ENCODE measurements at regions not wholly inside any gene's neighbourhood (a gene's known extent, or its start where the extent isn't known, plus 50 kb on each side); places are given as distances from the start of the nearest gene placed in this dataset.

DNA sequence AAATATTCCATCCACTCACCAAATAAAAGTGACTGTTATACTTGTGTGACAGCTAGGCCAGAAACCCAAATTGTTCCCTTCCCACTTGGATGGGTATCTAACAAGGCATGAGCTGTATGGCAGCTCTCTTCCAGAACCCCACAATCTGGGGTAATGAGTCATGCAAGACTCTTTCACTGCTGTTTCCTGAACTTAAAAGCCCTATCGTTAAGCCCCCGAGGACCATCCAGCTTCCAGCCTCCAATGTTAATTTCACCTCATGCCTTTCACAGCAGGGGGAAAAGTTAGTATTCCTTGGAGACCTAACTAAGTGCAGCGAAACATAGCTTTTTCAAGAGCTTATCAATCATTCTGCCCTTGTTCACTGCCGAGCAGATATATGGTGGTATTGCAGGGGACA, 368.6 kb upstream of the HSFY2 start:
- no peak for DNase-seq (ENCODE audit: low spot score)

DNA sequence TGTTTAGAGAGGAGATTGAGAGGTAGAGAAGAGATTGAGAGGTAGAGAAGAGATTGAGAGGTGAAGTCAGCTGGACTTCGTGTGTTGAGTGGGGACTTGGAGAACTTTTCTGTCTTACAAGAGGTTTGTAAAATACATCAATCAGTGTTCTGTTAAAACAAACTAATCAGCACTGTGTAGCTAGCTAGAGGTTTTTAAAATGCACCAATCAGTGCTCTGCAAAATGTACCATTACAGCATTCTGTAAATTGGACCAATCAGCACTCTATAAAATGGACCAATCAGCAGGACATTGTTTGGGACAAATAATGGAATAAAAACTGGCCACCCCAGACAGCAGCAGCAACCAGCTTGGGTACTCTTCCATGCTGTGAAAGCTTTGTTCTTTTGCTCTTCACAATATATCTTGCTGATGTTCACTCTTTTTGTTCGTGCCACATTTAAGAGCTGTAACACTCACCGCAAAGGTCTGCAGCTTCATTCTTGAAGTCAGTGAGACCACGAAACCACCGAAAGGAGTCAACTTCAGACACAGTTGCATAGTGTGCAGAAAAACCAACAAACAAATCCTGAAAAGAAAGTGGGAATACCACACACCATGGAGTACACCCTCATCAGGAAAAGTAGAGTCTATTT, 366.9 kb upstream of the HSFY2 start:
- DNase-seq (ENCODE audit: low spot score), result no peak

DNA sequence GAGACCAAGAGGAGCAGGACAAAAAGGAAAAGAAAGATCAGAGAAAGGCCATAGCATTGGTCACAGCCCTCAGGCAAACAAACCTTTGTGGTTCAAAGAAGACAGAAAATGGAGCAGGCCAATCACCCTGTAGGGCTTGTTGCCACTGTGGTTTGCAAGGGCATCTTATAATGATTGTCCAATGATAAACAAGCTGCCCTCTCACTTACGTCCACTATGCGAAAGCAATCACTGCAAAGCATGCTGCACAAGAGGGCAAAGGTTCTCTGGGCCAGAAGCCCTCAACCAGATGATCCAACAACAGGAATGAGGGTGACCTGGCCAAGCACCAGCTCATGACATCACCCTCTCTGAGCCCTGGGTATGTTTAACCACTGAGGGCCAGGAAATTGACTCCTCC, 360.9 kb upstream of the HSFY2 start:
- no peak for DNase-seq (ENCODE audit: low spot score)

DNA sequence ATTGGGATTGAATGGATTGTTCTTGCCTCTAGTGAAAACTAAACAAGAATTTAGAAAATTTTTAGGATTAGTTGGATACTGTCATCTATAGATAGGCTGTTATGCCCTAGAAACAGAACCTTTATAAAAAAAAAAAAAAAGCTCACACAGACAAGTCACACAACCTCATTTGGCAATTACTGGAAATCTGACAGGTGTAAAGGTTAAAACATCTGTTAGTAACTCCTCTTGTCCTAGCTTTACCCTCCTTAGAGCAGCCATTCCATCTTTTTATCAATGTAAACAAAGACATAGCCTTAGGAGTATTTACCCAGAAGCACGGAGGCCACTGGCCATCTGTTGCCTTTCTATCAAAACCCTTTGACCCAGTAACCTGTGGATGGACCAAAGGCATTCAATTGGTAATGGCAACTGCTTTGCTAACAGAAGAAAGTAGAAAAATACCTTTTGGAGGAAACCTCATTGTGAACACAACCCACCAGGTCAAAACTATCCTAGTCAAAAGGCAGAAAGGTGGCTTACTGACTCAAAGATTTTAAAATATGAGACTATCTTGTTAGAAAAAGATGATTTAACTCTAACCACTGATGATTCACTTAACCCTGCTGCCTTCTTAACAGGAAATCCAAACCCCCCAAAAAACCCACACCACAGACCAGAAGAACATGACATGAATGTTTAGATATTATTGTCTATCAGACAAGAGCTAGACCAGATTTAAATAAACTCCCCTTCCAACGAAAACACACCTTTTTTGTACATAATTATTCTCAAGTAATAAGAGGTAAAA, 357.2 kb upstream of the HSFY2 start:
- no peak for DNase-seq (ENCODE audit: low spot score)

GRCh38 chrY:19126889-19127288, 353.4 kb upstream of the HSFY2 start:
- DNase-seq (ENCODE audit: low spot score), result no peak

DNA sequence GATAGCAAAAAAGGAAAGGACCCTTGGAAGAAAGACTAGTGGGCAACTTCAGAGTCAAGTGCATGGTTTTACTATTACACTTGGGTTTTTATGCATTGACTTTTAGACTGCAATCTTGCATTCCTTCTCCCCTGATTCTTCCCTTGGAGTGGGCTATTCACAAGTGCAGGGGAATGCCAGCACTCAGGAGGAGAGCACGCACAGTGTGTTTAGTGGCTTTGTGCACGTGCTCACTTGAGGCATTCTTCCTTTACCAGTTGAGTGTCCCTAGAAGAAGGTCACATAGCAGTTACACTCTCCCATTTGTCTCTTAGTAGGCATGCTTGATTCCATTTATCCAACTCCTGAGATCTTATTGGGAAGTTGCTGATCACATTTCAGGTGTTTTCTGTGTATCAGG, 351.1 kb upstream of the HSFY2 start:
- no peak for DNase-seq (ENCODE audit: low spot score)

DNA sequence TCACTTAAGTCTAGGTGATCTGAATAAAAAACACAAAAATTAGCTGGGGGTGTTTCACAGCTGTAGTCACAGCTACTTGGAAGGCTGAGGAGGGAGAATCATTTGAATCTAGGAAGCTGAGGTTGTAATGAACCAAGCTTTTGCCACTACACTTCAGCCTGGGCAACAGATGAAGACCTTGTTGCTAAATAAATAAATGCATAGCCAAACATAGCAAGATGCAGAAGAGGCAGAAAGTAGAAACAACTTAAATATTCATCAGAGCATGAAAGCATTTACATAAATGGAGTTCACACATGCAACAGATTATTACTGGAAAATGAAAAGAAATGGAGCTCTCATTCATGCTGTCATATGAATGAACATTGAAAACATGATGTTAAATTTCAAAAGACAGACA, 348.9 kb upstream of the HSFY2 start:
- no peak for DNase-seq (ENCODE audit: low spot score)

- DNase-seq (ENCODE audit: low spot score), result no peak
Observed at GRCh38 chrY:19098349-19098748, 324.8 kb upstream of the HSFY2 start.

DNA sequence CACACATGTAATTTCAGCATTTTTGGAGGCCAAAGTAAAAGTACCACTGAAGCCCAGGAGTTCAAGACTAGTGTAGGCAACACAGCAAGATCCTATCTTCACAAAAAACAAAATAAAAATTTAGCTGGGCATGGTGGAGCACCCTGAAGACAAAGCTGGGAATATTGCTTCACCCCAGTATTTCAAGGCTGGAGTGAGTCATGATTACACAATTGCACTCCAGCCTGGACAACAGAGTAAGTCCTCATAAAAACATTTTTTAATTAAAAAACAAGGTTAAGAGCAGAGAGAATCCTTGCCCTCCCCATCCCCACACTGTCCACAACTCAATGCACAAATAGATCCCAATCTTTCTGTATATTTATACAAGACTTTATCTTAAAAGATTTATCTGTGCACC, 321.9 kb upstream of the HSFY2 start:
- DNase-seq (ENCODE audit: low spot score), result no peak

DNA sequence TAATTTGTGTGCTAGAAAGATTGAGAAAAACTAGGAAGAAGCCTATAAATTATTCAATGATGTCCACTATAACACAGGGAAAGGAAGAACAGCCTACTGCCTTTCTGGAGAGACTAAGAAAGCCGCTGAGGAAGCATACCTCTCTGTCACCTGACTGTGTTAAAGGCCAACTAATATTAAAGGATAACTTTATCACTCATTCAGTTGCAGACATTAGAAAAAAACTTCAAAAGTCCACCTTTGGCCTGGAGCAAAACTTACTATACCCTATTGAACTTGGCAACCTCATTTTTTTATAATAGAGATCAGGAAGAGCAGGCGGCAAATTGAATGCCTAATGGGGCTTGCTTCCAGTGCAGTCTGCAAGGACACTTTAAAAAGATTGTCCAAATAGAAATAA, 309.5 kb upstream of the HSFY2 start:
- DNase-seq (ENCODE audit: low spot score), result no peak

DNA sequence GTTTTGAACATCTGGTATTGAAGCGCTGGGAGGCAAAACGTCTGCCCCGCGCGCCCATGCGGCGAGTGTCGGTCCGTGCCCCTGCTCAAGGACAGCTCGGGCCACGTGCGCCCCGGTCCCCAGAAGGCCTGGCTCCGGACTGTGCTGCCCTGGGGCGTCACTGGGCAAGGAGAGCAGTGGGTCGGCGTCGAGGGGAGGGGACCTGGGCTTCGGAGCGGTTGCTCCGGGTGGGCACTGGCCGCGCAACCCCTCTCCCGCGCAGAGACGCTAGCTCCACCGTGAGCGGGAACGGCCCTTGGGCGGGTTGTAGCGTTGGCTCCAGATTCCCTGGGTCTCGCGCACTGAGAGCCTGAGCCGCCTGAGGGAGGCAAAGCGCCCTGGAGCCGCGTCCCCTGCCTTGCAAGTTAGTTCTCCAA, 304.2 kb upstream of the HSFY2 start:
- peak; percentile 12 for DNase-seq (ENCODE audit: low spot score)

DNA sequence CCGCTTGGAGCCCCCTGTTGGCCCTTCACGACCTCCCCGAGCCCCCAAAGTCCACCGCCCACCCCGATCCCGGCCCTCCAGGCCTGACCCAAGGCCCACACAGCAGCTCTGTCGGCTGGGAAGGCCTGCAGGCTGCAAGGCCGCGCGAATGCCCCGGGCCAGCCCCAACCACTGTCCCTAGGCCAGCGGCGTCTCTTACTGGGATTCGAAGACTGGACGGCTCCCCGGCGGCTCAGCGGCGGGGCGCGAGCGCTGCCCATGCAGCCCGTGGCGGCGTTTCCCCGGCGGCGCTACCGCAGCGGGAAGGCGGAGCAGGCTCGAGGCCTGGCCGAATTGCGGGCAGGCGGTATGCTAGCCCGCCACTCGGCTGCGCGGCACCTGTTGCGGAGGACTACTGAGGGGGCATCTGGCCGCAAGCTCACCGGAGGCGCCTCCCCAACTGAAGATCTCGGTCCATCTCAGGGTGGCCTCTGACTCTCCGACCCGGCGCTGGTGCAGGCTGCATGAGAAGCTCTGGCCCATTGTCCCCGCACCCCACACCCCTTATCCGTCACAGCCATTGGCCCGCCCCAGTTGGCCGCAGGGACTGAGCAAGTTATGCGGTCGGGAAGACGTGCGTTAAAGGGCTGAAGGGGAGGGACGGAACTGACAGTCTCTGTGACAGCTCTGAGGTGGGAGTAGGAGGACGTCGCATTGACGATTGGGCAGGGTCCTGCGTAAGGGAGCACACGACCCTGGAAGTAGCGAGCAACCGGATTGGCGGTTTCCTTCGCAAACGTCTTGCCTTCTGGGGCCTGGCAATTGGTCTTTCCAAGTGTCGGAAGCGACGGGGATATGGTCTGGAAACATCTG, 303.5 kb upstream of the HSFY2 start:
- DNase-seq (ENCODE audit: low spot score), result peak; percentile 71

- DNase-seq (ENCODE audit: low spot score), result peak; percentile 57
Observed at GRCh38 chrY:19075471-19076253, 302.1 kb upstream of the HSFY2 start.

- no peak for DNase-seq (ENCODE audit: low spot score)
Observed at GRCh38 chrY:19067435-19067834, 293.9 kb upstream of the HSFY2 start.

DNA sequence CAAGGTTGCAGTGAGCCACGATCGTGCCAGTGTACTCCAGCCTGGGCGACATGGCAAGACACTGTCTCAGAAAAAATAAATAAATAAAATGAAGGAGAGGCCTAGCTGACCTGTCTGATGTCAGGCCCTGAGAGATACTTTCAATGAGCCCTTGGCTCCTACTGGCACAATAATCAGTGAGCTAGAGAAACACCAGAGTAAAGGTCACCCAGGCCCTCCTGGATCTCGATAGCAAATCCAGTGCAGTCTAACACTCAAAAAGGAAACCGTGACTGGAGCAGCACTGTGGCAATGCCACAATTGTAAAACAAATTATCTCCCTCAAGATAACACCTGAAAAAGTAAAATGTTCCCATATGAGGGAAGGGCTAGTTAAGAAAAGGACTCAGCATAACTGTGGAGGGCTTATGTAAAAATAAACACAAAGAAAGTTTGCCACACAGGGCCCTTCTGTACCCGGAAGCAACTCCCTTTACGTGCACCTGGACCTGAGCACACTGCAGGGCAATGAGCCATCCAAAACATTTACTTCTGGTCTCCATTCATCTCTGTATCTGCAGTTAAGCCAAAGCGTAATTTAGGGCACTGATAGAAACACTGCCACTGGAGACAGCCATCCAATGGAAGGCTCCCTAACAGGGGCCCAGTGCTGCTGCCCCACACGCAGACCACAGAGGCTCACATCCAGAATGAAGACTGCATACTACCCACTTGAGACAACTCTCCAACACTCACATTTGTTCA, 293.1 kb upstream of the HSFY2 start:
- no peak for DNase-seq (ENCODE audit: low spot score)

GRCh38 chrY:19065119-19065518, 291.6 kb upstream of the HSFY2 start:
- DNase-seq (ENCODE audit: low spot score), result no peak

DNA sequence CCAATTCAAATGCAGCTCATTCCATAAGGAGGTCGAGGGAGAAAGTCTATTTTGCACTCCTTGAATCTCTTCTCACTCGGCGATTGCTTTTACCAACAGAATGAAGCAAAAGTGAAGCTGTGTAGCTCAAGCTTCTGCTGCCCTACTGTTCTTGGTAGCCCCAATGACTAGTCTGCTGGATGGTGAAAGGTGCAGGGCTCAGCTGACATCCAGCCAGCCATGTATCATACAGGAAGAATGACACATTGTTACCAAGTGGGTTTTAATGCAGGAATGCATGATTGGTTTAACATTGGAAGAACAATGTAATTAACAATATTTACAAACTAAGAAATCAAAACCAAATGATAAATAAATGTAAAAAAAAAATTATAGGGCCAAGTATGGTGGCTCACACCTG, 286.2 kb upstream of the HSFY2 start:
- no peak for DNase-seq (ENCODE audit: low spot score)

DNA sequence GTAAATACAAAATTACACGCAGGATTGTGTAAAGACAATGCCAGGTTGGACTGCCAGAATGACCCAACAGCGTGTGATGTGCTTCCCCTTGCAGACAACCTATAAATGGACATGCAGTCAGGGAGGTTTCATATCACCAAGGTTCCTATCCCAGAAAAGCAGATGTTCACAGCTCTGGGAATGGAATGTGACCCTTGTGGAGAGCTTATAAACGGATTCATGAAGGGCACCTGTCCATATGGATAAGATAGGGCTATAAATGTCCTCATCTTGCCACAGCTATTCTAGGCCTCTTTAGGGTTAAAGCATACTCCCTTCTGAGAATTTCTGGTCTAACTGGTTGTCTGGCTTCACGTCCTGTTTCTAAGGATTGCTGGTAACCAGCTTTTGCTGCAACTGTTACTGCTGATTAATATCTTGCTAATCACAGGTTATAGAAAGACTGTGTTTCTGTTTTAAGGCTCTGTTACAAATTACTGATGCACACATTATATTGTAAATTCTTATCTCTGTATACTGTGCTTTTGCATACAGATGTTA, 285.4 kb upstream of the HSFY2 start:
- no peak for DNase-seq (ENCODE audit: low spot score)

- no peak for DNase-seq (ENCODE audit: low spot score)
Observed at GRCh38 chrY:19056138-19056469, 282.6 kb upstream of the HSFY2 start.

DNA sequence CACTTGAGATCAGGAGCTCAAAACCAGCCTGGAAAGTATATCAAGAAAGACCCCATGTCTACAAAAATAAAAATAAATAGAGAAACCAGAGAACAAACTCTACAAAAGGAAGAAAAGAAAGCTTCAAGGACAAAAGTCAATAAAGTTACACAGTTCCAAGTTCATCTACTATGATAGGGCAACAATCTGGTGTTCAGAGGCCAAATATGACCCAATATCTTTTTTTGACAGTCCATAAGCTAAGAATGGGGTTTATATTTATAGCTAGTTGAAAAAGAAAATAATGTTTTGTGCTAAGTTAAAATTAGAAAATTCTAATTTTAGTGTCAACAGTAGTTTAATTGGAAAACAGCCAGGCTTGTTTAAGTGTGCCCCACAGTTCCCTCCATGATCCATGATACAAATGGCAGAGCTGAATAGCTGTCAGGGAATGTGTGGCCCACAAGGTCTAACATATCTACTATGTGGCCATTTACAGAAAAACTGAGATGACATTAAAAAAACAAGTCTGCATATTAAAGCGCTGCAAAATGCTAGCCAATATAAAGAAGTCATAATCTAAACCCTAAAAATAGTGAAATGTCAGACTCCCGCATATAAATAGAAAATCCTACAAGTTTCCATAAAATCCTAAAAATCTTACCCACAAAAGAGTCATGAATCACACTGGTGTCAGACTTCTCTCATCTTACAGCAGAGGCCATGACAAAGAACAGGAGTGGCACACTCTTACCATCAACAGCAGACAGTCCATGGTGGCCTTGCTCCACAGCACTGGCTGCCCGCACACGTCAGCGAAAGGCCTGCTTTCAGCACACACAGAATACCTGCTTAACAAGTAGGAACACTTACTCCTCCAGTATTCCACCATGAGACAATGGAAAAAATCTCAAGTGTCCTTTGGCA, 281.9 kb upstream of the HSFY2 start:
- DNase-seq (ENCODE audit: low spot score), result no peak
